GM12873 (cell line): ENCODE measurements at regions not wholly inside any gene's neighbourhood (a gene's known extent, or its start where the extent isn't known, plus 50 kb on each side); places are given as distances from the start of the nearest gene placed in this dataset.

Experiments used
- CTCF ChIP-seq: IDR thresholded peaks from 2 replicates; pipeline ENCODE4 v1.5.1; 2012; ENCODE audit warnings: low read depth, mild to moderate bottlenecking, moderate library complexity, low read length, control low read depth; ENCODE audit not compliant: insufficient read depth; ENCODE audit errors: missing control alignments

DNA sequence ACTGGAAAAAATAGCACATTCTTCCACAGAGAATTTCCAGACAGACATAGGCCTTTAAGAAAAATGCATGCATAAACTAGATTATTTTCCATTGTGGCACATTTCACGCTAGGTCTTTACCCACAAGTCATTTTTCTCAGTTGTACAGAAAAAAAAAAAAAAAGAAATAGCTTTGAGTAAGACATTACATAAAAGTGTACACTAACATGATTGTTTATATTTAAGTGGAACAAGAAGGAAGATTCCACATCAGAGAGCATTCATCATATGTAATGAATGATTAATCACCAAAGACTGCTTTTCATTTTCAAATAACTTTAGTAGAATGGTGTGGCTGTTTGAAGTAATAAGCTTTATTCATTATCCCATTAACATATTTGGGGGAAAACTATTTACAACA is 1270.2 kb upstream of the AGA start:
- TF ChIP-seq CTCF, result no peak

DNA sequence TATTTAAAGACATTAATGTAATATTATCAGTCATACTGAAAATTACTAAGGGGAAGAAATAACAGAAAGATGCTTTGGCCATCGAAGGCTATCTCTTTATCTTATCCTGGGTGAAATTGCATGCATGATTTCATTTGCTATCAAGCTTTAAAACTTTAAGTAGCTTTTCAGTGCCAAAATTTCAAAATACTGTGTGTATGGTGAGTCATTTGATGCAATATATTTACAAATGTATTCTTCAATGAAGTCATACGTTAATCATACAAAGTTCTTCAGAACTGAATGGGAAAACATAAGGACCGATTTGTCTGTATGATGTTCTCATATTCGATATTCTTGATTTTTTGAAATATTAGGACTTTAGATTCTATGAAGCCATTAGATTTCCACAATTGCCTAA is 1295.8 kb upstream of the AGA start:
- no peak for TF ChIP-seq CTCF

DNA sequence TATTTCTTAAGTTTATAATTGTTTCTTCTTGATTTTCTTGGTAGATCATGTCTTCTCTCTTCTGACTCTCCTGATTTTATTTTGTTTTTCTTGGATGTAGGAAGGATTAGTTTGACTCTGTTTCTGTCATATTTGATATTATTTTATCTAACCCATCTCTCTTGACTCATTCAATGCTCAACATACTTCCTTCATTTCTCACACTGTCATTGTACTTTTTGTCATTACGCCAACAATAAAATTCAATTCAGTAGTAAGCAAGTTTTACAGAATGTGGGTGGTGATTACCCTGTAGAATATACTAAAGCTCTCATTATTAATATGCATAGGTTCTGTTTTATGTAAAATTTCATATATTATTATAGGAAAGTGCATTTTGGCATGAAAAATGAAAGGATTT is 1303.0 kb upstream of the AGA start:
- TF ChIP-seq CTCF, result no peak

- TF ChIP-seq CTCF, result no peak
Observed at GRCh38 chr4:178752954-178753525, 1310.8 kb upstream of the AGA start.

GRCh38 chr4:178778496-178778895 is 1336.3 kb upstream of the AGA start:
- no peak for TF ChIP-seq CTCF

DNA sequence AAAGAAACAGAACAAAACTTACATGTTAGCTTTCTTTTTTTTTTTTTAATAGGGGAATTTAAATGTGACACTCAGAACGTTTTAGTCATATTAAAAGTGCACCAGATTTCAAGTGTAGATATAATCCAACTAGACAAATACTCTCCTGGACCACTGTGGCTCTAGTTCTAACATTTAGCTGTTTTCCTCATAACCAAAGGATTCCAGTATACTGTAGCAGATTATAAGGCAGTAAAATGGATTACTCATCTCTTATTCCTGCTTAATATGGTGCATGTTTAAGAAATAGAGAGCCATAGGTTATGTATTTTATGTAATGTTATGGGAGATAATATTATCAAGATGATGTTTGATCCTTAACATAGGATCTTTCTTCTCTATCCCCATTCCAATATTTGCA is 1339.5 kb upstream of the AGA start:
- no peak for TF ChIP-seq CTCF

GRCh38 chr4:178784491-178784890 is 1342.3 kb upstream of the AGA start:
- no peak for TF ChIP-seq CTCF
